ENCODE measurements at regions not wholly inside any gene's neighbourhood (a gene's known extent, or its start where the extent isn't known, plus 50 kb on each side); places are given as distances from the start of the nearest gene placed in this dataset.

- no peak for TF ChIP-seq CTCF (IDR thresholded peaks at IDR 0.05)
- no peak for TF ChIP-seq EP300 (IDR thresholded peaks at IDR 0.05)
- TF ChIP-seq POLR2AphosphoS5 (IDR thresholded peaks at IDR 0.05) = no peak
- no peak for TF ChIP-seq POLR2A (IDR thresholded peaks at IDR 0.05)
- no peak for ATAC-seq
- Histone ChIP-seq H3K4me1 (no peaks in the 10 kb centered on the region), H3K4me3 (no peak overlapping the region), H3K27me3 (no peaks in the 10 kb centered on the region), H3K27ac (no peak overlapping the region), H3K9me3 (no peaks in the 10 kb centered on the region), H3K36me3 (no peaks in the 10 kb centered on the region)
- WGBS, 2 donors (ENCODE audit: low coverage in 1 of 2) = 67 to 89% methylated on average over 1 to 3 of the region's 3 CpGs
Observed at GRCh38 chr1:238135708-238136664, 245.3 kb upstream of the ZP4 start.

- H3K36me3 ChIP-seq = no peaks in the 10 kb centered on the region
- no peaks in the 10 kb centered on the region for H3K9me3 ChIP-seq
- no peaks in the 10 kb centered on the region for H3K4me1 ChIP-seq
- ATAC-seq = no peak
- WGBS, 2 donors (ENCODE audit: low coverage in 1 of 2) = 68% methylated on average over 2 of the region's 2 CpGs; no CpG with 5 or more reads in 1 of the 2 donors
- no peak overlapping the region for H3K4me3 ChIP-seq
- no peaks in the 10 kb centered on the region for H3K27me3 ChIP-seq
- TF ChIP-seq POLR2AphosphoS5 (IDR thresholded peaks at IDR 0.05) (no peak), CTCF (IDR thresholded peaks at IDR 0.05) (no peak), EP300 (IDR thresholded peaks at IDR 0.05) (no peak), POLR2A (IDR thresholded peaks at IDR 0.05) (no peak)
- H3K27ac ChIP-seq = no peak overlapping the region
Observed at GRCh38 chr1:238129677-238130076, 239.0 kb upstream of the ZP4 start.

- Histone ChIP-seq H3K36me3 (no peaks in the 10 kb centered on the region), H3K4me3 (no peak overlapping the region), H3K27me3 (no peaks in the 10 kb centered on the region), H3K9me3 (no peaks in the 10 kb centered on the region), H3K4me1 (no peaks in the 10 kb centered on the region), H3K27ac (no peak overlapping the region)
- TF ChIP-seq EP300 (IDR thresholded peaks at IDR 0.05) (no peak), CTCF (IDR thresholded peaks at IDR 0.05) (no peak), POLR2AphosphoS5 (IDR thresholded peaks at IDR 0.05) (no peak), POLR2A (IDR thresholded peaks at IDR 0.05) (no peak)
- 64 to 100% methylated on average over 1 to 3 of the region's 3 CpGs for WGBS, 2 donors (ENCODE audit: low coverage in 1 of 2)
- ATAC-seq = no peak
Observed at GRCh38 chr1:238123201-238123600, 232.5 kb upstream of the ZP4 start.

GRCh38 chr1:238119861-238120260, 229.1 kb upstream of the ZP4 start:
- no peaks in the 10 kb centered on the region for H3K4me1 ChIP-seq
- no peak overlapping the region for H3K27ac ChIP-seq
- no peak overlapping the region for H3K4me3 ChIP-seq
- TF ChIP-seq POLR2A (IDR thresholded peaks at IDR 0.05) (no peak), POLR2AphosphoS5 (IDR thresholded peaks at IDR 0.05) (no peak), CTCF (IDR thresholded peaks at IDR 0.05) (no peak), EP300 (IDR thresholded peaks at IDR 0.05) (no peak)
- H3K9me3 ChIP-seq = no peaks in the 10 kb centered on the region
- no peak for ATAC-seq
- no peaks in the 10 kb centered on the region for H3K27me3 ChIP-seq
- H3K36me3 ChIP-seq = no peaks in the 10 kb centered on the region
- 53 to 90% methylated on average over 1 of the region's 1 CpG for WGBS, 2 donors (ENCODE audit: low coverage in 1 of 2)

GRCh38 chr1:238119060-238119459, 228.3 kb upstream of the ZP4 start:
- 60 to 80% methylated on average over 1 to 4 of the region's 4 CpGs for WGBS, 2 donors (ENCODE audit: low coverage in 1 of 2)
- no peak overlapping the region for H3K27ac ChIP-seq
- H3K9me3 ChIP-seq = no peaks in the 10 kb centered on the region
- no peak overlapping the region for H3K4me3 ChIP-seq
- no peaks in the 10 kb centered on the region for H3K36me3 ChIP-seq
- H3K27me3 ChIP-seq = no peaks in the 10 kb centered on the region
- no peaks in the 10 kb centered on the region for H3K4me1 ChIP-seq
- no peak for TF ChIP-seq POLR2AphosphoS5 (IDR thresholded peaks at IDR 0.05)
- TF ChIP-seq POLR2A (IDR thresholded peaks at IDR 0.05) = no peak
- TF ChIP-seq CTCF (IDR thresholded peaks at IDR 0.05) = no peak
- TF ChIP-seq EP300 (IDR thresholded peaks at IDR 0.05) = no peak
- ATAC-seq = no peak
